ENCODE measurements at regions not wholly inside any gene's neighbourhood (a gene's known extent, or its start where the extent isn't known, plus 50 kb on each side); places are given as distances from the start of the nearest gene placed in this dataset.

- Histone ChIP-seq H2BK120ac (ENCODE audit: low read depth, low read length) (no peak overlapping the region), H3K27ac (ENCODE audit: insufficient read depth, low read length) (no peak overlapping the region), H4K20me1 (ENCODE audit: insufficient read depth, low read length) (no peaks in the 10 kb centered on the region), H3K4me1 (ENCODE audit: control insufficient read depth, insufficient read depth, low read length) (peaks cover 4% of the 10 kb centered on the region), H3K4me2 (ENCODE audit: low read depth, low read length) (no peak overlapping the region), H3K4ac (ENCODE audit: low read depth, low read length) (no peak overlapping the region), H3K9ac (ENCODE audit: low read depth, low read length) (no peak overlapping the region), H3K79me1 (ENCODE audit: low read depth in 1 of 2, low read length in 2 of 2) (no peaks in the 10 kb centered on the region), H2BK15ac (ENCODE audit: low read depth, low read length) (no peak overlapping the region), H4K91ac (ENCODE audit: insufficient read depth, low read depth, low read length) (no peak overlapping the region), H3K18ac (ENCODE audit: low read depth, low read length) (no peak overlapping the region), H3K27me3 (ENCODE audit: control insufficient read depth, insufficient read depth, low read length) (no peaks in the 10 kb centered on the region), H3K23ac (ENCODE audit: low read depth, low read length) (no peak overlapping the region), H2BK5ac (ENCODE audit: low read depth, low read length, poor library complexity, severe bottlenecking) (no peak overlapping the region), H3K14ac (replicated peaks; ENCODE audit: low read depth, low read length) (no peak overlapping the region), H3K9me3 (ENCODE audit: control insufficient read depth, insufficient read depth, low read length) (no peaks in the 10 kb centered on the region), H3K4me3 (ENCODE audit: insufficient read depth, low read depth, low read length) (no peak overlapping the region), H4K8ac (ENCODE audit: low read depth in 2 of 2, low read length in 2 of 2) (no peak overlapping the region), H2AK5ac (ENCODE audit: low read depth, low read length) (no peak overlapping the region), H2AK9ac (replicated peaks; ENCODE audit: low read depth, low read length, poor library complexity) (no peak overlapping the region), H3K36me3 (ENCODE audit: control insufficient read depth, insufficient read depth, low read length) (no peaks in the 10 kb centered on the region), H2AFZ (replicated peaks; ENCODE audit: low read length, poor library complexity) (no peak overlapping the region), H2BK20ac (ENCODE audit: low read depth, low read length) (no peak overlapping the region), H3K9me1 (ENCODE audit: insufficient read depth, low read length) (no peaks in the 10 kb centered on the region), H3K56ac (ENCODE audit: extremely low read depth, insufficient read depth, low read length) (no peak overlapping the region), H4K5ac (ENCODE audit: low read depth, low read length) (no peak overlapping the region)
- TF ChIP-seq MXI1 (IDR thresholded peaks at IDR 0.05; ENCODE audit: borderline replicate concordance, low read depth, low read length) (no peak), NFE2L2 (IDR thresholded peaks at IDR 0.05; ENCODE audit: low read depth, low read length) (no peak), ELK1 (IDR thresholded peaks at IDR 0.05; ENCODE audit: borderline replicate concordance, low read depth, low read length) (no peak), FOS (IDR thresholded peaks at IDR 0.05; ENCODE audit: low read depth, low read length) (no peak), MAFK (IDR thresholded peaks at IDR 0.05; ENCODE audit: low read depth, low read length) (no peak), BHLHE40 (IDR thresholded peaks at IDR 0.05; ENCODE audit: low read depth, low read length) (no peak), USF2 (IDR thresholded peaks at IDR 0.05; ENCODE audit: low read depth, low read length) (no peak), RCOR1 (IDR thresholded peaks at IDR 0.05; ENCODE audit: insufficient replicate concordance, low read length) (no peak), CHD1 (IDR thresholded peaks at IDR 0.05; ENCODE audit: low read depth, low read length) (no peak)
- POLR2A ChIA-PET (ENCODE audit: unreplicated experiment): no interaction called here
- in situ Hi-C loops (cut with MboI; ENCODE audit: low sequenced_read_pairs): no loop called here
- WGBS, 2 experiments (ENCODE audit: extremely low coverage in 2 of 2, insufficient read length in 1 of 2): no CpG with 5 or more reads among the region's 1 CpG
- DNase-seq (no peak), ATAC-seq (ENCODE audit: low read depth) (no peak)
- dilution Hi-C loops (cut with HindIII; ENCODE audit: low sequenced_read_pairs, unreplicated experiment): no loop called here
- no TSS peak for BruUV-seq (replicated peaks)
- intact Hi-C loops (cut with micrococcal nuclease): no loop called here
- CTCF ChIA-PET: no interaction called here
These were observed 103.1 kb upstream of the CDH11 start for GRCh38 chr16:65224994-65225393.
